GM06990 (cell line): ENCODE measurements at regions not wholly inside any gene's neighbourhood (a gene's known extent, or its start where the extent isn't known, plus 50 kb on each side); places are given as distances from the start of the nearest gene placed in this dataset.
"Not testable (repeated sequence)": the region's sequence is repeated elsewhere in the genome, so short reads cannot be mapped to it uniquely, and the experiment has no call there.

Experiments used
- DNase-seq: peaks from one replicate; pipeline ENCODE4 v3.0.0-alpha.2; 2011; ENCODE audit not compliant: insufficient read length; ENCODE audit errors: extremely low read depth
- H3K27me3 ChIP-seq: replicated peaks from 2 replicates; pipeline ENCODE4 v1.6.0; 2011; ENCODE audit warnings: low read length; ENCODE audit not compliant: control insufficient read depth, insufficient read depth
- H3K36me3 ChIP-seq: 2 replicates; pipeline ENCODE4 v1.5.1; 2011; ENCODE audit warnings: low read length; ENCODE audit not compliant: control insufficient read depth, insufficient read depth
- H3K4me3 ChIP-seq: replicated peaks from 2 replicates; pipeline ENCODE4 v1.5.1; 2011; ENCODE audit warnings: low read depth, mild to moderate bottlenecking, control low read depth, low read length
- TF ChIP-seq, protein P1 (sequence below): IDR thresholded peaks from 2 replicates; pipeline ENCODE4 v1.5.1; 2011; ENCODE audit warnings: low read length, control low read depth, mild to moderate bottlenecking, inconsistent platforms; ENCODE audit not compliant: insufficient read depth, poor library complexity, severe bottlenecking

DNA sequence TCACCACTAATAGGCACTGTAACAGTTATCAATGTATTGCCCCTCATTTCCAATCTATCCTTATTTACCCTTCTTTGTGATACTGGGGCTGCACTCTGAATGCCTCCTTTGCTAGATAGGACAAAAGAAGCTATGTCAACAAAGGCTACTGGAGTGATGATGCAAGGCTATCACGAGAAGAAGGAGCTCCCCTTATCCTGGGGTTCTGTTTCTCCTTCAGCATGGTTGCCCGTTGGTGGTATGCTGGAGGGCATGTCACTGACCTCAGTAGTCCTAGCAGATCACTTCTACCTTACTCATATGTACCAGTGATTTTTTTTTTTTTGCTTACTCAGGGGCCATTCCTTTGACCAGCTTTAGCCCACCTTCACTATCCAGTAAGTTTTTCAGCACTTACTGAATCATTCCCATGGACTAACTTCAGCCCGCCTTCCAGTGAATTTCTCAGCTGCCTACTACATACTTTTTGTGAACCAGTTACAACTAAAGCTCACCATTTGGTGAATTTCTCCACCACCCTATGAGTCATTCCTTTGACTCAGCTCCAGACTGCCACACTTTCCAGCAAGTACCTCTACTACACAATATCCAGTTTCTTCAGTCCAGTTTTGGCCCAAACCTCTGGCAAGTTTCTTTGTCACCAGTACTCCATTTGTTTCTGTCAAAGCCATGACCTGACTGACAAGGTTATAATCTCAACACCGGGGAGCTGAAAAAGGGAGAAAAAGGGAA, 944.5 kb downstream of the KCNT2 start:
- Histone ChIP-seq H3K36me3 (no peaks in the 10 kb centered on the region), H3K4me3 (no peak overlapping the region), H3K27me3 (no peaks in the 10 kb centered on the region)
- TF ChIP-seq, protein P1, sequence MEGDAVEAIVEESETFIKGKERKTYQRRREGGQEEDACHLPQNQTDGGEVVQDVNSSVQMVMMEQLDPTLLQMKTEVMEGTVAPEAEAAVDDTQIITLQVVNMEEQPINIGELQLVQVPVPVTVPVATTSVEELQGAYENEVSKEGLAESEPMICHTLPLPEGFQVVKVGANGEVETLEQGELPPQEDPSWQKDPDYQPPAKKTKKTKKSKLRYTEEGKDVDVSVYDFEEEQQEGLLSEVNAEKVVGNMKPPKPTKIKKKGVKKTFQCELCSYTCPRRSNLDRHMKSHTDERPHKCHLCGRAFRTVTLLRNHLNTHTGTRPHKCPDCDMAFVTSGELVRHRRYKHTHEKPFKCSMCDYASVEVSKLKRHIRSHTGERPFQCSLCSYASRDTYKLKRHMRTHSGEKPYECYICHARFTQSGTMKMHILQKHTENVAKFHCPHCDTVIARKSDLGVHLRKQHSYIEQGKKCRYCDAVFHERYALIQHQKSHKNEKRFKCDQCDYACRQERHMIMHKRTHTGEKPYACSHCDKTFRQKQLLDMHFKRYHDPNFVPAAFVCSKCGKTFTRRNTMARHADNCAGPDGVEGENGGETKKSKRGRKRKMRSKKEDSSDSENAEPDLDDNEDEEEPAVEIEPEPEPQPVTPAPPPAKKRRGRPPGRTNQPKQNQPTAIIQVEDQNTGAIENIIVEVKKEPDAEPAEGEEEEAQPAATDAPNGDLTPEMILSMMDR, result no peak
- DNase-seq, result no peak

DNA sequence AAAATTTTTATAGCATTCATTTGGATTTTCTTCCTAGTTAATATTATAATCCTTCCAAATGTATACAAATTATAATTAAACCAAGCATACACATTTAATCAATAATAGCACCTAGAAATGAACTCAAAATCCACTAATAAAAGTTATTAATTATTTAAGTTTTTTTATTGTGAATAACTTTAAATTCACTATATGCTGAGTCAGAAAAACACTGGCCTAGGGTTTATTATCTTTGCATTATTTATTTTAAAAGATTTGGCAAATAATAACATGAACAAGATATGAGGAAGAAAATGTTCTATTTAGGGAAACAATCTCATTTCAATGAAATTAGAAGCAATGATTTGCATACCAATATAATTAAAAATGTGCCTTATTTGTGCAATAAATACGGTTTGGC, 951.5 kb downstream of the KCNT2 start:
- no peaks in the 10 kb centered on the region for H3K27me3 ChIP-seq
- no peak for DNase-seq

DNA sequence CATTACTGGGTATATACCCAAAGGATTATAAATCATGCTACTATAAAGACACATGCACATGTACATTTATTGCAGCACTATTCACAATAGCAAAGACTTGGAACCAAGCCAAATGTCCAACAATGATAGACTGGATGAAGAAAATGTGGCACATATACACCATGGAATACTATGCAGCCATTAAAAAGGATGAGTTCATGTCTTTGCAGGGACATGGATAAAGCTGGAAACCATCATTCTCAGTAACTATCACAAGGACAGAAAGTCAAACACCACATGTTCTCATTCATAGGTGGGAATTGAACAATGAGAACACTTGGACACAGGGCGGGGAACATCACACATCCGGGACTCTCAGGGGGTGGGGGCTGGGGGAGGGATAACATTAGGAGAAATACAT, 959.4 kb downstream of the KCNT2 start:
- not testable (repeated sequence) for H3K36me3 ChIP-seq, H3K27me3 ChIP-seq, H3K4me3 ChIP-seq, DNase-seq

More for the DNA sequence above, 951.5 kb downstream of the KCNT2 start:
- TF ChIP-seq, protein P1, result no peak
- no peak overlapping the region for H3K4me3 ChIP-seq
- no peaks in the 10 kb centered on the region for H3K36me3 ChIP-seq

DNA sequence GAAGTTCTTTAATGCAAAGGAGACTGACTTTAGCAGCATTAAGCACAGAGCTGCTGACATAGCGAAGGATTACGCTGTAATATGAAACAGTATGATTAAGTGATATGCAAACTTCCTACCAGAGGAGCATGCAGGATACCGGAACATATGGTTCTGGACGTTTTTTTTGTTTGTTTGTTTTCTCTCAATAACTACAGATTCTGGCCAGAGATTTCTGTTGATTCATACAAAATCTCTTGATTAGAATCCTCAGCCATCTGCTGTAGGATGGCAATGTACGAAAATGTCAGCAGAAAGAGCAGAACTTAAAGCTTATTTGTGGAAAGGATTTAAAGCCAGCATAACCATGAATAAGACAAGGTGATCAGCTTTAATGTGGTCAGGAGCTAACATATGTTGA, 970.7 kb downstream of the KCNT2 start:
- TF ChIP-seq, protein P1, result no peak
- Histone ChIP-seq H3K36me3 (no peaks in the 10 kb centered on the region), H3K27me3 (no peaks in the 10 kb centered on the region), H3K4me3 (no peak overlapping the region)
- no peak for DNase-seq

DNA sequence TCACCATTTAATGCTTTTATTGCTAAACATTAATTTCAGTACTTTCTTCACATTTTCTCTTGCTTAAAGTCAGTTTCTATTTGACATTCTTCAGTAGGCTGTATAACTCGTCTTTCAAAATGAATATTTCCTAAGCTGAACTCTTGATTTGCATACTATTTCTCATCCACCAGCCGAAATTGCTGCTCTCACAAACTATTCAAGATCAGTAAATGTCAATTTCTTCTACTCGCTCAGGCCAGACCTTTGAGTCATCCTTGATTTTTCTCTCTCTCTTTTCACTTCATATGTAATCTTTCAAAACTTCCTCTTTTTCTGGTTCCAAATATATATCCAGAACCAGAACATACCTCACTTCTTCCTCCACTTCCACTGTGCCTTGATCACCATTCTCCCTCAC, 990.0 kb downstream of the KCNT2 start:
- Histone ChIP-seq H3K27me3 (no peaks in the 10 kb centered on the region), H3K36me3 (no peaks in the 10 kb centered on the region), H3K4me3 (no peak overlapping the region)
- TF ChIP-seq, protein P1, result no peak
- DNase-seq, result no peak

DNA sequence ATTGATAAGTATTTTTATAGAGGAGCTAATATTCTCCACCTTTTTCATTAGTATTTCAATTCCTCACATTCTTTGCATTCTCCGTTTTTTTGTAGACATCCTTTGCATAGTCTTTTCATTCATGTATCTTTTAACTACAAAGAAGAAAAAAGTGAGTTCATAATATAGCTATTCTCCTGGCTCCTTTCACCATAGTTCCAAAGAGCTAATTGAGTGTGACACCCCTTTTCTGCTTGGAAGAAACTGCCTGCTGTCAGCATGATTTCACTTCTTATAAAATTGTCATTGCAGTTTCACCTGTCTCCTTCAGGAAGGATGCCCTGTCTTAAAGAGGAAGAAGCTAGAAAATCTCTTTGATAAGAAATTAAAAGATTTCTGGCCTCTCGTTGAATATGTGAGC, 991.1 kb downstream of the KCNT2 start:
- Histone ChIP-seq H3K4me3 (no peak overlapping the region), H3K36me3 (no peaks in the 10 kb centered on the region), H3K27me3 (no peaks in the 10 kb centered on the region)
- TF ChIP-seq, protein P1, result no peak
- DNase-seq, result no peak
